ENCODE measurements at regions not wholly inside any gene's neighbourhood (a gene's known extent, or its start where the extent isn't known, plus 50 kb on each side); places are given as distances from the start of the nearest gene placed in this dataset.
A peak's percentile ranks its signal among the peaks of the same experiment; 100 is the strongest.
"Not testable (repeated sequence)": the region's sequence is repeated elsewhere in the genome, so short reads cannot be mapped to it uniquely, and the experiment has no call there.

GRCh38 chr4:117014236-117014635 lies 71.1 kb downstream of the TRAM1L1 start:
- in situ Hi-C loops (cut with HindIII; ENCODE audit: low sequenced_read_pairs), result no loop called here
- no peak for DNase-seq (ENCODE audit: low spot score)

- in situ Hi-C loops (cut with HindIII; ENCODE audit: low sequenced_read_pairs), result no loop called here
- no peak for DNase-seq (ENCODE audit: low spot score)
These were observed 74.7 kb downstream of the TRAM1L1 start for GRCh38 chr4:117010671-117011070.

GRCh38 chr4:117001077-117001476 lies 84.3 kb downstream of the TRAM1L1 start:
- no peak for DNase-seq (ENCODE audit: low spot score)
- in situ Hi-C loops (cut with HindIII; ENCODE audit: low sequenced_read_pairs), result no loop called here

- in situ Hi-C loops (cut with HindIII; ENCODE audit: low sequenced_read_pairs), result no loop called here
These were observed 102.7 kb downstream of the TRAM1L1 start for GRCh38 chr4:116982656-116983055.

GRCh38 chr4:116980436-116980835 lies 104.9 kb downstream of the TRAM1L1 start:
- DNase-seq (ENCODE audit: low spot score); in situ Hi-C loops (cut with HindIII; ENCODE audit: low sequenced_read_pairs): not testable (repeated sequence)

More at GRCh38 chr4:116982656-116983055, 102.7 kb downstream of the TRAM1L1 start:
- no peak for DNase-seq (ENCODE audit: low spot score)

- in situ Hi-C loops (cut with HindIII; ENCODE audit: low sequenced_read_pairs), result no loop called here
- no peak for DNase-seq (ENCODE audit: low spot score)
These were observed 126.3 kb downstream of the TRAM1L1 start for GRCh38 chr4:116959045-116959444.

GRCh38 chr4:116953947-116954346 lies 131.4 kb downstream of the TRAM1L1 start:
- peak; percentile 90 for DNase-seq (ENCODE audit: low spot score)
- in situ Hi-C loops (cut with HindIII; ENCODE audit: low sequenced_read_pairs), result no loop called here

- in situ Hi-C loops (cut with HindIII; ENCODE audit: low sequenced_read_pairs), result no loop called here
- peak; percentile 90 for DNase-seq (ENCODE audit: low spot score)
These were observed 132.7 kb downstream of the TRAM1L1 start for GRCh38 chr4:116952530-116953136.

GRCh38 chr4:116949856-116950255 lies 135.5 kb downstream of the TRAM1L1 start:
- in situ Hi-C loops (cut with HindIII; ENCODE audit: low sequenced_read_pairs), result no loop called here
- no peak for DNase-seq (ENCODE audit: low spot score)

GRCh38 chr4:116942315-116942714 lies 143.1 kb downstream of the TRAM1L1 start:
- in situ Hi-C loops (cut with HindIII; ENCODE audit: low sequenced_read_pairs), result no loop called here
- DNase-seq (ENCODE audit: low spot score), result no peak

- no peak for DNase-seq (ENCODE audit: low spot score)
- in situ Hi-C loops (cut with HindIII; ENCODE audit: low sequenced_read_pairs), result no loop called here
These were observed 155.0 kb downstream of the TRAM1L1 start for GRCh38 chr4:116930329-116930728.

- peak; percentile 58 for DNase-seq (ENCODE audit: low spot score)
- in situ Hi-C loops (cut with HindIII; ENCODE audit: low sequenced_read_pairs), result no loop called here
These were observed 158.6 kb downstream of the TRAM1L1 start for GRCh38 chr4:116926631-116927295.

GRCh38 chr4:116925900-116926457 lies 159.4 kb downstream of the TRAM1L1 start:
- peak; percentile 48 for DNase-seq (ENCODE audit: low spot score)
- in situ Hi-C loops (cut with HindIII; ENCODE audit: low sequenced_read_pairs), result no loop called here

GRCh38 chr4:116923389-116923788 lies 162.0 kb downstream of the TRAM1L1 start:
- DNase-seq (ENCODE audit: low spot score), result no peak
- in situ Hi-C loops (cut with HindIII; ENCODE audit: low sequenced_read_pairs), result no loop called here

- in situ Hi-C loops (cut with HindIII; ENCODE audit: low sequenced_read_pairs), result no loop called here
- DNase-seq (ENCODE audit: low spot score), result peak; percentile 13
These were observed 171.9 kb downstream of the TRAM1L1 start for GRCh38 chr4:116913451-116913850.

GRCh38 chr4:116906758-116907157 lies 178.6 kb downstream of the TRAM1L1 start:
- DNase-seq (ENCODE audit: low spot score), result no peak
- in situ Hi-C loops (cut with HindIII; ENCODE audit: low sequenced_read_pairs), result no loop called here

- in situ Hi-C loops (cut with HindIII; ENCODE audit: low sequenced_read_pairs), result no loop called here
- no peak for DNase-seq (ENCODE audit: low spot score)
These were observed 185.8 kb downstream of the TRAM1L1 start for GRCh38 chr4:116899561-116899960.

GRCh38 chr4:116885579-116885978 lies 199.8 kb downstream of the TRAM1L1 start:
- in situ Hi-C loops (cut with HindIII; ENCODE audit: low sequenced_read_pairs), result no loop called here
- DNase-seq (ENCODE audit: low spot score), result no peak

GRCh38 chr4:116882503-116882902 lies 202.9 kb downstream of the TRAM1L1 start:
- no peak for DNase-seq (ENCODE audit: low spot score)
- in situ Hi-C loops (cut with HindIII; ENCODE audit: low sequenced_read_pairs), result no loop called here

- in situ Hi-C loops (cut with HindIII; ENCODE audit: low sequenced_read_pairs), result no loop called here
- no peak for DNase-seq (ENCODE audit: low spot score)
These were observed 204.3 kb downstream of the TRAM1L1 start for GRCh38 chr4:116881077-116881476.

- in situ Hi-C loops (cut with HindIII; ENCODE audit: low sequenced_read_pairs), result no loop called here
- no peak for DNase-seq (ENCODE audit: low spot score)
These were observed 204.8 kb downstream of the TRAM1L1 start for GRCh38 chr4:116880625-116881024.
